ENCODE measurements at regions not wholly inside any gene's neighbourhood (a gene's known extent, or its start where the extent isn't known, plus 50 kb on each side); places are given as distances from the start of the nearest gene placed in this dataset.

DNA sequence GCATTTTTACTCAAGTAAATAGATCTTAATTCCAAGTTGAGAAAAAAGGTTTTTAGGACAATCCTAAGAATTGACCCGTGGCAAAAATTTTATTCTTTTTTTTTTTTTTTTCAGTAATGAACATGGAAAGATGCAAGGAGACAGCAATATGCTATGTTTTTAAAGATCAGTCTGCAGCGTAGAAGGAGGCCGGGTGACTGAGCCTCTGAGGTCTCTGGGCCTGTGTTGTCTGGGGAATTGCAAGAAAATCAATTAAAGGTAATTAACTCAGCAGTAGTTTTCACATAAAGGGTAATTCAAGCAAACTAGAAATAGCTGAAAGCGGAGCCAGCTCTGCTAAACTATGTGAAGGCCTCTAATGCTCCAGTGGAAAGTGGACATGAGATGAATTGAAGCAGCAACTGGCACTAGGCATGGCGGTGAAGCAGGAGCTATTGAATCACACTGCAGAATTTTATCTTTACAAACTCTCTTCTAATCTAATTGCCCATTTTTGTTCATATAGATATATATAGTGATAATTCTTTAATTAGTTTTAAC is 285.2 kb upstream of the ITGA1 start:
- FAIRE-seq (no peak), DNase-seq (ENCODE audit: insufficient read length) (no peak)
- TF ChIP-seq POLR2A (IDR thresholded peaks at IDR 0.05; ENCODE audit: low read depth, low read length) (no peak), TAF1 (IDR thresholded peaks at IDR 0.05; ENCODE audit: borderline replicate concordance, low read depth, low read length) (no peak), POLR2AphosphoS5 (IDR thresholded peaks at IDR 0.05; ENCODE audit: low read depth, low read length) (no peak)

DNA sequence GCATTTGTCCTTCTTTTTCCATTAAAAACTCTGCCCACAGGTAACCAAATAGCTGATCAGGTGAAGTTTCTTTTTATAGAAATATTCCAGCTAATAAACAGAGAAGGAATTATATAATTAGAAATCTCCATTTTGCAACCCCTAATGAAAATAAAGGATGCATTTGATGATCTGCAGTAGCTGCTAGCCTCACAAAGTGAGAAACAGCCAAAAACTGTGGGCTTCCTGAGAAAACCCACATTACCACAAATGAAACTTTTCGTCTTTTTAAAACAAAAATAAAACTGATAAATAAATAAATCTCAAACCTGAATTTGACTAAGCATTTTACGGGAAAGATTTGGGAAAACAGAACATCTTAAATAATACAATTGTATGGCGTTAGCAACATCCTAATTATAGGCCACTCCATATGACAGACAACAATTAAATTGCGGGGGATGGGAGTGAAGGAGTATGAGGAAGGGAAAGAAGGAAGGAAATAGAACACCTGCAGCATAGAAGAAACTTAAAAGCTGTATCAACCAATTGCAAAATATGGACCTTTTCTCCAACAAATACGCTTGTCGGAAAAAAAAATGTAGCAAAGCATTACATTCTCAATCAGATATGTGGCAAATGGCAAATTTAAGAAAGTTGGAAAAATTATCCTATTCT is 283.0 kb upstream of the ITGA1 start:
- FAIRE-seq (no peak), DNase-seq (ENCODE audit: insufficient read length) (no peak)
- TF ChIP-seq POLR2AphosphoS5 (IDR thresholded peaks at IDR 0.05; ENCODE audit: low read depth, low read length) (no peak), TAF1 (IDR thresholded peaks at IDR 0.05; ENCODE audit: borderline replicate concordance, low read depth, low read length) (no peak), POLR2A (IDR thresholded peaks at IDR 0.05; ENCODE audit: low read depth, low read length) (no peak)

DNA sequence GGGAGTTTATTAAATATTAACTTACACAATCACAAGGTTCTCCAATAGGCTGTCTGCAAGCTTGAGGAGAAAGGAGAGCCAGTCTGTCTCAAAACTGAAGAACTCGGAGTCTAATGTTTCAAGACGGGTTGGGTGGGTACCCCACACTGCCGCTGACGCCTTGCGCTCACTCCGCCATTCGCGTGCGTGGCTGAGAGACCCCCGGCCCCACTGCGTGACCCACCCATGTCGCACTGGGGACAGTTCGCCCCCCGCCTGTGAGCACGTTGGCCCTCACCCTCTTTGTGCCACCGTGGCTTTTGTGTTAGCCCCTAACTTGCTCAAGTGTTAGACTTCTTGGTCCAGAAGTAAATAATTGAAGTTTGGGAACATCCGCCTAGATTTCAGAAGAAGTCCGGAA is 270.0 kb upstream of the ITGA1 start:
- TF ChIP-seq TAF1 (IDR thresholded peaks at IDR 0.05; ENCODE audit: borderline replicate concordance, low read depth, low read length) (no peak), POLR2AphosphoS5 (IDR thresholded peaks at IDR 0.05; ENCODE audit: low read depth, low read length) (no peak), POLR2A (IDR thresholded peaks at IDR 0.05; ENCODE audit: low read depth, low read length) (no peak)
- DNase-seq (ENCODE audit: insufficient read length) (no peak), FAIRE-seq (no peak)

DNA sequence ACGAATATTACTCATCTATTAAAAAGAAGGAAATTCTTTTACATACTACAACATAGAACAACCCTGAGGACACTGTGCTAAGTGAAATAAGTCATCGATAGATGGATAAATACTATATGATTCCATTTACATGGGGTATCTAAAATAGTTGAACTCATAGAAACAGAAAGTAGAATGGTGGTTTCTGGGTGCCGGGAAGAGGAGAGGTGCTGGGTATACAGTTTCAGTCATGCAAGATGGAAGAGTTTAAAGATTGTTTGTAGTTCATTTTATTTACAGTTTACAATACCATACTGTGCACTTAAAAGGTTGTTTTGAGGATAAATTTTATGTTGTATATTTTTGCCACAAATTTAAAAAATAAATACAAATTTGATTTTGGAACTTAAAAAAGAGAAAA is 267.5 kb upstream of the ITGA1 start:
- TF ChIP-seq POLR2A (IDR thresholded peaks at IDR 0.05; ENCODE audit: low read depth, low read length): no peak
- no peak for TF ChIP-seq TAF1 (IDR thresholded peaks at IDR 0.05; ENCODE audit: borderline replicate concordance, low read depth, low read length)
- no peak for TF ChIP-seq POLR2AphosphoS5 (IDR thresholded peaks at IDR 0.05; ENCODE audit: low read depth, low read length)
- FAIRE-seq: no peak
- DNase-seq (ENCODE audit: insufficient read length): no peak

DNA sequence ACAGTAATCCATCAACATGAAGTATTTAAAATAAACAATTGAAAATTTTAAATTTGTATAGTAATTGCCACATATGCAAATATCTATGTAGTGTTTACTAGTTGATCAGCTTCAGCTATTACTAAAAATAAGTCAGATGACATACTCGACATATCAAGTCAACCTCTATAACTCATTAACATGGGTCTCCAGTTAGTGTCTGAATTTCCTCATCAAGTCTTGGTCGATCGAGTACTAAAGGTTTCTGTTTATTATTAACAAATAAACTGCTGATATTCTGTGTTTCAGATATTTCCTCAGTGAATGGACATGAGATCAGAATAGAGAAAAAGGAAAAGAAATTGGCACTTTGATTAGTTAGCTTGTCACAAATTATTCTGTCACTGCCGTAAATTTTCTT is 266.5 kb upstream of the ITGA1 start:
- TF ChIP-seq POLR2AphosphoS5 (IDR thresholded peaks at IDR 0.05; ENCODE audit: low read depth, low read length): no peak
- no peak for TF ChIP-seq TAF1 (IDR thresholded peaks at IDR 0.05; ENCODE audit: borderline replicate concordance, low read depth, low read length)
- no peak for TF ChIP-seq POLR2A (IDR thresholded peaks at IDR 0.05; ENCODE audit: low read depth, low read length)
- no peak for DNase-seq (ENCODE audit: insufficient read length)
- FAIRE-seq: no peak

DNA sequence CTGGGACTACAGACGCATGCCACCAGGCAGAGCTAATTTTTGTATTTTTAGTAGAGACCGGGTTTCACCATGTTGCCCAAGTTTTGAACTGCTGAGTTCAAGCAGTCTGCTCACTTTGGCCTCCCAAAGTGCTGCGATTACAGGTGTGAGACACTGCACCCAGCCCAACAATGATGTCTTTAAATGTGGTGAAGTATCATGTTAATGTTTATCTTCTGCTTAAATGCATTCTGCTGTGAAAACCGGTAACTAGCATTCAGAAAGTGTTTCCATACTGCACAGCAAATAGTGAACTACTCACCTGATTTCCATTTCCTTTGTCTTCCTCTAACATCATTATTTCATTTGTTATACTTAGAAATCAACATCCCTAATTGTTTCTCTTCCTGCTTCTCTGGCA is 264.0 kb upstream of the ITGA1 start:
- TF ChIP-seq TAF1 (IDR thresholded peaks at IDR 0.05; ENCODE audit: borderline replicate concordance, low read depth, low read length) (no peak), POLR2AphosphoS5 (IDR thresholded peaks at IDR 0.05; ENCODE audit: low read depth, low read length) (no peak), POLR2A (IDR thresholded peaks at IDR 0.05; ENCODE audit: low read depth, low read length) (no peak)
- FAIRE-seq (no peak), DNase-seq (ENCODE audit: insufficient read length) (no peak)

DNA sequence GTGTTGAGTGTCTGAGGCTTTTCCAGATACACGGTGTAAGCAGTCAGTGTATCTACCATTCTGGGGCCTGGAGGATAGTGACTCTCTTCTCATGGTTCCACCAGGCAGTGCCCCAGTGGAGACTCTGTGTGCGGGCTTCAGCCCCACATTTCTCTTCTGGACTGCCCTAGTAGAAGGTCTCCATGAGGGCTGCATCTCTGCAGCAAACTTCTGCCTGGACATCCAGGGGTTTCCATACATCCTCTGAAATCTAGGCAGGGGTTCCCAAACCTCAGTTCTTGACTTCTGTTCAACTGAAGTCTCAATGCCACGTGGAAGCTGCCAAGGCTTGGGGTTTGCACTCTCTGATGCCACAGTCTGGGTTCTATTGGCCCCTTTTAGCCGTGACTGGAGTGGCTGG is 256.6 kb upstream of the ITGA1 start:
- no peak for FAIRE-seq
- TF ChIP-seq POLR2AphosphoS5 (IDR thresholded peaks at IDR 0.05; ENCODE audit: low read depth, low read length) (no peak), TAF1 (IDR thresholded peaks at IDR 0.05; ENCODE audit: borderline replicate concordance, low read depth, low read length) (no peak), POLR2A (IDR thresholded peaks at IDR 0.05; ENCODE audit: low read depth, low read length) (no peak)

DNA sequence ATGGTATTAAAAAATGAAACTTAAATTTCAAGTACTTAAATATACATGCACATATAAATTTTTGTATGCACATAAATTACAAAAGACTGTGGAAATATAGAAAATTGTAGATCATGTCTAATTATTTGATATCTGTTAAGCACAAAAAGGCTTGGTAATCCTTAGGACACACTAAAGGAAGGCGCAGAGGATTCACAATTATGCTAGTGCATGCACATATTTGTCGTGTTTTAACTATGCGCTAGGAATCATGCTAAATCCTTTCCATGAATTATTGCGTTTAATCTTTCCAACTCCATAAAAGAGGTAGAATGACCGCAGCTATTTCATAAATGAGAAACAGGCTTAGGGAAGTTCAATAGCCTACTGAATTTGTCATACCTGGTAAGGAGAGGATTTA is 244.1 kb upstream of the ITGA1 start:
- TF ChIP-seq POLR2AphosphoS5 (IDR thresholded peaks at IDR 0.05; ENCODE audit: low read depth, low read length): no peak
- TF ChIP-seq TAF1 (IDR thresholded peaks at IDR 0.05; ENCODE audit: borderline replicate concordance, low read depth, low read length): no peak
- no peak for TF ChIP-seq POLR2A (IDR thresholded peaks at IDR 0.05; ENCODE audit: low read depth, low read length)
- FAIRE-seq: no peak
- no peak for DNase-seq (ENCODE audit: insufficient read length)

More for the DNA sequence above, 256.6 kb upstream of the ITGA1 start:
- DNase-seq (ENCODE audit: insufficient read length): no peak

DNA sequence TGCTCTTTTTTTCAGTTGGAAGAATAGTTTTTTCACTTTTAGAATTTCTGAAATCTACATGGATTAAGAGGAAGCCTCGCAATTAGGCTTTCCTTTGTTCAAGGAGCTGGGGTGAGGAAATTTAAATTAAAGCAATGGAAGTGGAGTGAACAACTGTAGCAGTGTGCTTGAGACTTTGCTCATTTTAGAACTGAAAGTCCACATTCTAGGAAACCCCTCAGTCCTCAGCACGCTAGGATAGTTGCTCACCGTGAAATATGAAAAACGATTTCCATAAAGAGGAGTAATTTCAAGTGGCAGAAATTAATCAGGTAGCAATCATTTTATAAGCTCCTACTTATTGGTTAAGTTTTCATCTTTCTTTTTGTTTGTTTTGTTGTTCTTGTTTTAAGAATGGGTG is 243.0 kb upstream of the ITGA1 start:
- TF ChIP-seq TAF1 (IDR thresholded peaks at IDR 0.05; ENCODE audit: borderline replicate concordance, low read depth, low read length) (no peak), POLR2A (IDR thresholded peaks at IDR 0.05; ENCODE audit: low read depth, low read length) (no peak), POLR2AphosphoS5 (IDR thresholded peaks at IDR 0.05; ENCODE audit: low read depth, low read length) (no peak)
- FAIRE-seq (no peak), DNase-seq (ENCODE audit: insufficient read length) (no peak)

DNA sequence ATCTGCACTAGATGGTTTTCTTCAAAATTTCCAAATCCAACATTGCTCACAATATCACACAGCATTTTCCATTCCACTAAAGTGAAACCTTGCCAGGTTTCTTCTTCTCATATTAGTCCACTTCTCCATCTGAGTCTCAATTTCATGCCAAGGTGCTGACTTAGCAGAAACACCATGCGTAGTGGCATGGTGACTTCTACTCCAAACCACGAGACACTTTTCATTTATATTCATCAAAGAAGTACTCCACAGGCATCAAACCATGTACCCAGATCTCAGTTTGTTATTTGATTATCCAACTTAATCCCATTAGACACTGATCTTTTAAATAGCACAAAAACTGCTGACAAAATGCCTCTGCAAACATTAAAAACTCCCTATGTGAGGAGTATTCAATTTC is 233.4 kb upstream of the ITGA1 start:
- FAIRE-seq (no peak), DNase-seq (ENCODE audit: insufficient read length) (no peak)
- TF ChIP-seq TAF1 (IDR thresholded peaks at IDR 0.05; ENCODE audit: borderline replicate concordance, low read depth, low read length) (no peak), POLR2AphosphoS5 (IDR thresholded peaks at IDR 0.05; ENCODE audit: low read depth, low read length) (no peak)

DNA sequence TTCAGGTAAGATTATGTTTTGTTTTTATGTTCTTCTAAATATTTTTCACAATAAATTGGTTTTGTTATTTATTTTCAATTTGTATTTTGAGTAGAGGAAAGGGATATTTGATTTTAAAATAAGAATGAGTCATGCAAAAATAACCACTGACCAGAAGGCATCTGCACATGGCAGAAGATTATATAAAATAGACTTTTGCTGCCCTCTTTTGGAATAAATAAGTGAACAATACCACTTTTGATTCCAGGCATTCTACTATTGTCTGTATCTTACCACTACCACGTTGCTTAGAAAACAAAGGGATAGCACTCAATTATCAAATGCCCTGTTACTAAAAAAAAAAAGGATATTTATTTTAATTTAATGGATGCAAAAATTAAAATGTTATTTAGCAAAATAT is 227.3 kb upstream of the ITGA1 start:
- TF ChIP-seq POLR2AphosphoS5 (IDR thresholded peaks at IDR 0.05; ENCODE audit: low read depth, low read length) (no peak), POLR2A (IDR thresholded peaks at IDR 0.05; ENCODE audit: low read depth, low read length) (no peak), TAF1 (IDR thresholded peaks at IDR 0.05; ENCODE audit: borderline replicate concordance, low read depth, low read length) (no peak)
- no peak for DNase-seq (ENCODE audit: insufficient read length)

DNA sequence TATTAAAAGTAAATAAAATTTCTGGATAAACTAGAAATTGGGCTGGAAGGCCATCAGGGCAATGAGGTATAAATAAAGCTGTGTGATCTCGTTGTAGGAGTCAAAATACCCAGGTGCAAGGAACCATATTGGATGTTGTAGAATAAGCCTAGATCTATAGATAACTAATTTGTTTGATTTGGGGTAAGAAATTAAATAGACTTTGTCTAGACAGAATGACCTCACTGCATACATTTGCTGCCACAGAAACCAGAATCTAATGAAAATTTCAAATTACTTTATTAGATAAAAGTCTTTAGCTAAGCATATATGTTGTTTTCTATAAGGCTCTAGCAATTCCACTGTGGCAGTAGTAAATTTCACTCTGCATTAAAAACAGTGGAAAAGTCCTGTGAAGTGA is 225.2 kb upstream of the ITGA1 start:
- DNase-seq (ENCODE audit: insufficient read length) (no peak), FAIRE-seq (no peak)
- TF ChIP-seq POLR2A (IDR thresholded peaks at IDR 0.05; ENCODE audit: low read depth, low read length): no peak
- TF ChIP-seq POLR2AphosphoS5 (IDR thresholded peaks at IDR 0.05; ENCODE audit: low read depth, low read length): no peak
- no peak for TF ChIP-seq TAF1 (IDR thresholded peaks at IDR 0.05; ENCODE audit: borderline replicate concordance, low read depth, low read length)

More for the DNA sequence above, 227.3 kb upstream of the ITGA1 start:
- FAIRE-seq: no peak

Data from GM12892 (cell line).